COR-L47 (cell line): ENCODE measurements at regions not wholly inside any gene's neighbourhood (a gene's known extent, or its start where the extent isn't known, plus 50 kb on each side); places are given as distances from the start of the nearest gene placed in this dataset.
"Not testable (repeated sequence)": the region's sequence is repeated elsewhere in the genome, so short reads cannot be mapped to it uniquely, and the experiment has no call there.

Experiments used
- DNase-seq: peaks from one replicate; lab custom pipeline; 2025; lab: John Stamatoyannopoulos, UW

DNA sequence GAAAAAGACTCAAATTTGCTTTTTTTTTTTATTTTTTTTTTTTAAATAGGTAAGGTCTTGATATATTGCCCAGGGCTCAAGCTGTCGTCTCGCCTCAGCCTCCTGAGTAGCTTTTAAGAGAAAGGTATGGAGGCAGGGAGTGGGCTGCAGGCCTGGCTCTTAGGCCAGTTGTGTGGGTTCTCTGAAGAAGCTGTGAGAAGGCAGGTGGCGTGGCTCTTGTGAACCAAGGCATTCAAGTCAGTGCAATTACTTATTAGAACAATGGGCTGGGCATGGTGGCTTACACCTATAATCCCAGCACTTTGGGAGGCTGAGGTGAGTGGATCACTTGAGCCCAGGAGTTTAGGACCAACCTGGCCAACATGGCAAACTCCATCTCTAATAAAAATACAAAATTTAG is 244.0 kb upstream of the SFRP2 start:
- no peak for DNase-seq

DNA sequence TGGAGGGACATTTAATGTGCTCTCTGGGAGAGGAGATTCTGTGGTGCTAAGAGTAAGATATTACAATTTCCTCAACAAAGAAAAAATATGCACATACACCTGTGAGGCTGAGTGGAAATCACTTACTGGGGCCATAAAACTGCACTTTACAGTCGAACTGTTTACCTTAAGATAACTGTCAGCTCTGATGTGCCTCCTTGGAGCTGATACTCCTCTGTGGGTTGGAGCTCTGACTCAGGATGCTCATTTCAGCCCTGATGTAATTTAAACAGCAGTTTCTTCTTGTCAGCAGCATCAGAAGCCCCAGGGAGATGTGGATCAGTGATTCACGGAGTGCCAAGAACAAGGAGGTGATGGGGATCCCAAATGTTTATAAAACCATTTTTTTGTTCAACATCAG is 241.9 kb upstream of the SFRP2 start:
- no peak for DNase-seq

DNA sequence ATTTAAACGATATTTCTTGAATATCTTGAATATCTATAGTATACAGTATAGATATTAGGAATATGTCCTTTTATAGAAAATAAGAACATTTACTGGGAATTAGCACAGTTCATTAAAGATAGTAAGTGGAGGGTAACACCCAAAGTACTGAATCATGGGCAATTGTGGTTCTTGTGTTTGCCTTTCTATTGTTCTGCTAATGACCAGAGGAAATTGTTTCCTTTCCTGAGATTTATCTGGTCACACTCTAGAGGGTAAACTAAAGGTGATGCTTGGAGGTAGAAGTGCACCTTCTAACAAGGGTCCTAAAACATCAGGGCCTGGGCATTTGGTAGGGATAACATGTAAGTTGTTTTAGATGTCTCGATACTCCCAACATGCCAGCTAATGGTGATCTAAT is 241.3 kb upstream of the SFRP2 start:
- DNase-seq, result no peak

DNA sequence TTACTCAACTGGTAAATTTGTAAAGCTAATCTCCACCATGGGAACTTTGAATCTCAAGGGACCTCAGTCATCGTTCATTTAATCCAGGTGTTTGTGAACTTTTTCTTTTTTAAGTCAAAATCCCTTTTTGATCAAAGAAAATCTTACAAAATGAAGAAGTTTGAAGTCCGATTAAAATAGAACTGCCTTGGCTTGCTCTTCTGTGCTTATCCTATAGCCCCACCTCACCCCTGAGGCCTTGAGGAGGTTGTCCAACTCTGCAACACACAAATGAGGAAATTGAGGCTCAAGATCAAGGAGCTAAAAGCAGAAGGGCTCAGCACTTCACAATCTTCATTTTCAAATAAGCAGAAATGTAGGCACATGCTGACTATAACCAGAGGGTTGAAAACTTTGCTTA is 240.3 kb upstream of the SFRP2 start:
- no peak for DNase-seq

DNA sequence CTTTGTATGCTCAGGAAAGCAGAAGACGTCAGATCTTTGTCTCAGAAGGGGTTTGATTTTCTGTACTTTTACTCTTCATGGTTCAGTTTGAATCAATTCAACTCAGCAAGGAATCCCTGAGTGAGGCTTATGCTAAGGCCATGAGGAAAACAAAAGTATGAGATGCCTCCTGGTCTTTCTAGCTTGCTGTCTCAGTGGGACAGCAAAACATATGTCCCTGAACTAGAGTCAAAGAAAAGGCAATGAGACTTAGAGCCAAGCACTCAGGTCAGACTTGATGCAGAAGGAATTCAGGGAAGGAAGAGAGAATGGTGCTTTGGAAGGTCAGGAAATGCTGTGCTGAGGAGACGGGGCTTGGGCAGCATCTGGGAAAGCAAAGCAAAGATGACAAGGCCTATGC is 236.2 kb upstream of the SFRP2 start:
- DNase-seq, result no peak

DNA sequence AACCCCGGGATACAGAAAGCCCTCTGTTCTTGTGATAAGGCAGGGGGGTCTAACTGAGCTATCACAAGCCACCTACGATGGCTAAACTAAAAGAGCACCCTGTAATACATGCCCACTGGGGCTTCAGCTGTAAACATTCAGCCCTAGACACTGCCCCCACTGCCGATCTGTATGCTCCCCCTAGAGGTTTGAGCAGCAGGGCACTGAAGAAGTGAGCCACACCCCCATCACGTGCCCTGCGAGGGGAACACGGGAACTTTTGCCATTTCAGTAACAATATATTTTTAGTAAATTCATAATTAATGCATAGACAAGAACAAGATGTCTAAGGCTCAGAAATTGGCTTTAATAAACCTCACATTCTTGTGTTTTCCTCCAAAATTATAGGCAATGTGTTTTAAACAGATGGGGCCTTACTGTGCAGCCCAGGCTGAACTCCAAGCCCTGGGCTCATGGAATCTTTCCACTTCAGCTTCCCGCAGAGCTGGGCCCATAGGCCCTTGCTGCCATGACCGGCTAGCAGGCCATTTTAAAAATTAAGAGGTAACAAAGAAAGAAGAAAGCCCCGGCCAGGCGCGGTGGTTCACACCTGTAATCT is 235.3 kb upstream of the SFRP2 start:
- no peak for DNase-seq

DNA sequence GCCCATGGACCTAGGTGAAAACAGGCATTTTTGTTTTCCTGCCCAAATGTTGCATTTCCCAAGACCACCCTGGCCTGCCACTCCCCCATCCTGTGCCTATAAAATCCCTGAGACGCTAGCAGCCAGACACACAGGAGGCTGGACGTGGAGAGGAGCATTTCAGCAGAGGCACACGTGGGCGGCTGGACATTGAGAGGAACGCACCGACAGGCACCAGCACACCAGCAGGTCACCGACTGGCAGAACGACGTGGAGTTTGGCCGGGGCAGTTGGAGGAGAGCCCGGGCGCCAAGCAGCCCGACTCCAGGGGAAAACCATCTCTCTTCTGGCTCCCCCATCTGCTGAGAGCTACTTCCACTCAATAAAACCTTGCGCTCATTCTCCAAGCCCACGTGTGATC is 234.8 kb upstream of the SFRP2 start:
- DNase-seq, result not testable (repeated sequence)

DNA sequence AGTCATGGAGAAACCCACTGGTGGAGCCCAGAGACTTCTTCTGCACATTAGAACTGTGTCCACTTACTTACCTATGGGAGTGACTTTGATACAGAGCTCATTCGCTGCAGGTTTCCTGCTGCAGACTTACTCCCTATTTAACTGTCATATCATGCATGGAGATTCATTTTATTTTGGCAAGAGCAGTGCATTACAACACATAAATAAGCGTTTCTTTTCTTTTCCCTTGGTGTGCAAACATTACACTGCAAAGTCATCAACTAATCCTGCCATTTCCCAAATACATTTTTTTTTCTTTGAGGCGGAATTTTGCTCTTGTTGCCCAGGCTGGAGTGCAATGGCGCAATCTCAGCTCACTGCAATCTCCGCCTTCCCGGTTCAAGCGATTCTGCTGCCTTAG is 230.9 kb upstream of the SFRP2 start:
- DNase-seq, result no peak

DNA sequence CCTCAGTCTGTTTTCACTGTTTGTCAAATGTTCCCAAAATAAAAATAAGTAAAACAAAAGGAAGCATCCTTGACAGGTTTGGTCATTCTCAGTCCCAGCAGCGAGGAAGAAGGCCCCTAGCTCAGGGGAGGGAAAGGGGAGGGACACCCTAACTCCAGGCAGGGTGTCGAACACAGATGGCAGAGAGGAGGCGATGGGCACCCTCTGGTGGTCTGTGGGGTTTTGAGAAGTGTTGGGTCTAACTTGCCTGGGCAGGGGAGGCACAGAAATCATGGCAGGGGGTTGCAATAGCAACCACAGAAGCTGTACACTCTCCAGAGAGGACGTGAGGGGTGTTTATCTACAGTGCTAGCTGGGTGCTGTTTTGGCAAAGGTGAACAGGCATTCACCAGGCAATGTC is 229.8 kb upstream of the SFRP2 start:
- DNase-seq, result no peak

DNA sequence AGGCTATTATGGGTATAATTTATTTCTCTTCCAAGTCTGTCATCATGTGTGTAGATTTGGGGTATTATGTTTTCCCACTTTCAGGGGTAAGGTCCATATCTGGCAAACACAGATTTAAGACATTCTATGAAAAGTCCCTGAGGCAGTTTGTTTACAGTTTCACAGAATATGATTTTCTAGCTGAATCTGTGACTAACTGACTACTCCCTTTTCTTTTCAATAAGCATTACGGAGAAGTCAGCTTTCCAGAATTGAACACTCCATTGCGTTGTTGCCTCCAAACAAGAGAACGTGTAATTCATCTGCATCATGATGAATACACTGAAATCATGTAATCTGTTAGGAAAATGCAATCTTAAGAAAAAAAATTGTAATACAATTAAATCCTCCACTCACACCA is 226.7 kb upstream of the SFRP2 start:
- no peak for DNase-seq

DNA sequence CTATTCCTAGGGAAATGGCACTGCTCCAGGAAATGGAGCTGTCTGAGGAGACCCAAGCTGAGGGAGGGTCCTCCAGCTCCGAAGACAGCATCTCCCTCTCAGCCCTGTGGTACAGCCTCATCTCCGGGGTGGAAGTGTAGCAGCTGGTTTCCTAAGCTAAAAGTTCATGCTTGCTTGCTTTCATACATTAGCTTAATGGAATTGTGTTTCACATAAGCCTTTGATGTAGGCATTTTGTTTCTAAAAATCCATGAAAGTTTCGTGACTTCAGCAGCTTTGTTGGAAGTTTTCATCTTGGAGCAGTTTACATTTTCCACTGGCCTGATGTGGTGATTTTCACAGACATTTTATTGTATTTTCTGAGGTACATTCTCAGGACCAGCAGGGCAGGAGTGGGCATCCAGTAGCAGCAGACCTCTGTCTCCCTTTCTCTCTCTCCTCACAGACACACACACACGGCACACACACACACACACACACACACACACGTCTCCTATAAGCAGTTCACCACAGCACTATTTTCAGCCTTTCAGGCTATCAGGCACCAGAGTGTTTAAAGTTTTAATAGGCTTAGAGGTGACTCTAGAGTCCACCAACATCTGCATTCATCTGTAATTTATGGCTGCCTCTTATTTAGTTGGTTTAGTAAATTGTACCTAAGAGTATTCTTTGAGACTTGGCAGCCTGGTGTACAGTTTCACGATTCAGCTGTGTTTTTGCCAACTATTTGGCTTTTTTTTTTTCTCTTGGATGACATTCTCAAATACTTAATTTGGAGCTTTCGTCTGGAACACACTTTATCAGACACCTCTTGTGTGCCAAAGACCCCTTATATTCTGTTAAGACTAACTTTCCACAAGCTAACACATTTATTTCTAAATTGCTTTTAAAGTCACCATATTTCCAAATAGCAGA is 225.8 kb upstream of the SFRP2 start:
- DNase-seq, result no peak

DNA sequence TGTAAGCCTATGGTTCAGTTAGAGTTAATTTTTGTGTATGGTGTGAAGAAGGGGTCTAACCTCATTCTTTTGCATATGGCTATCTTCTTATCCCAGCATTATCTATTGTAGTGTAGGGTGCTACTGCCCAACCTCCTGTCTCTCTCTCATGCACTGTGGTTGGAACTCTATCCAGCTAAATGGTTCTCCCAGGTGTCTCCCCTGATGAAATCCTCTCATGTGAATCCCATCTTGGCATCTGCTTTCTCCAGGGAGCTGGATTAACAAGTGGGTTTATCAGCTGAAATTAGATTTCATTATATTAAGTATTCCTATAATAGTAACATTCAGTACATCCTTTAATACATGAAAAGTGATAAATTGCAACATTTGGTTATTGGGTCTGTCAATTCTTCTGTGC is 224.7 kb upstream of the SFRP2 start:
- no peak for DNase-seq

DNA sequence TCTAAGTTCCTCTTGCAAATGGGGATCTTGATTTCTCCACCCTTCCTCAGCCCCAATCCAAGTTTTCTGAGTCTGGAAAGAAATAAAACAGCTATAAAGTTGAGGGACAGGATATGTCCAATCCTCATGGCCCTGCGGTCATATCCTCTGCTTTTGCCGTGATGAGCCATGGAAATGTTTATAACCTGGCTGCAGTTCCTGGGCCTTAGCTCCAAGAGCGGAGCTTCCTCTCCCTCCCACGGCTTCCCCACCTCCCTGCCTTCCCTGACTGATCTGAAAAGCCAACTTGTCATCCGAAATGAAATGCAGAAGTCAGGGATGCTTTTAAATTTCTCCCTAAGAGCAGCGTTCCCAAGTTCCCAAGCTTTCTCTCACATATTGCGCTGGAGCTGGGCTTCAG is 221.5 kb upstream of the SFRP2 start:
- DNase-seq, result no peak

DNA sequence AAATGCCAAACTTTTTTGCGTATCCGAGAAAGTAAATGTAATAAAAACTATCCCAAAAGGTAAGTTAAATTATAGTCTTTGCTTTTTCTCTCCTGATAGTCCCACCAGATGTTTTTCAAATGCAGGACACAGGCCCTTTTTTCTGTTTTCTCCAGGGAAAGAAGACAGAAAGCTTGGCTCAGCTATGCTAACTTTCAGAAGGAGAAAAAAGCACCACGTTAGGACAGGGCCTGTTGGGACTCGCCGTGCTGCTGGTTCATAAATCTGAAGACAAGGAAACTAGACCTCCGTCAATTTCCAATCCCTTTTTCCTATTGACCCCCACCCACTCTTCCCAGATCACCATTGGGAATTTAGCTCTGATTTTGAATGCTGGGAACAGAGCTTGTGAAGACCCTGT is 220.9 kb upstream of the SFRP2 start:
- DNase-seq, result no peak

DNA sequence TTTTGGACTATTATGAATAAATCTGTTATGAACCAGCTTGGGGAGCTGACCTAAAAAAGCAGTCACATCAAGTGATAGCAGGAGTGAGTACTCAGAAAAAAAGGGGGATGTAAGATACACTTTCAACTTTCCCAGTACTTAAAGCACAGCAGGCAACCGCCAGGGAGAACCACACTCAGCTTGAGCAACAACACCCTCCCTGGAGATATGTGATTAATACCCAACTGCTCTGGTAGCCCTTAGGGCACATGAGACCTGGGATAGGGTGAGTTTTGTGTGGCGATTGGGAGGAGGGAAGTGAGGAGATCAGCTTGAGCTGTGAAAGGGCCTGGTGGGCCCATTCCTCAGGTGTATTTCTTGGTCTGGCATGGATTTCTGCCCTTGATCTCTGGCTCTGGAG is 220.3 kb upstream of the SFRP2 start:
- no peak for DNase-seq

DNA sequence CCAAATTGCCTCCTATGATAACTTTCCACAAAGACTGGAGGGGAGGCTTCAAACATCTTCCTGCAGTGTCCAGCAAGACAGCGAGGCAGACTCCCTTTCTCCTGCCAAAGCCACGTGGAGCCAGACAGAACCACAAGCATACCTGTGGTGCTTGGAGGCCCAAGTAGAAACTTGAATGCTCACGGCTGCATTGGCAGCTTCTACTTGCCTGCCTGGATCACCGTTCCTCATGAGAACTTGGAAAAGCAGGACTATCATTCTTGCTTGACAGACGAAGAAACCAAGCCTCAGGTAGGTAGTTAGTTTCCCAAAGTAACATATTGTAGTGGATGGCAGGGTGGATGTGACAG is 216.3 kb upstream of the SFRP2 start:
- no peak for DNase-seq

DNA sequence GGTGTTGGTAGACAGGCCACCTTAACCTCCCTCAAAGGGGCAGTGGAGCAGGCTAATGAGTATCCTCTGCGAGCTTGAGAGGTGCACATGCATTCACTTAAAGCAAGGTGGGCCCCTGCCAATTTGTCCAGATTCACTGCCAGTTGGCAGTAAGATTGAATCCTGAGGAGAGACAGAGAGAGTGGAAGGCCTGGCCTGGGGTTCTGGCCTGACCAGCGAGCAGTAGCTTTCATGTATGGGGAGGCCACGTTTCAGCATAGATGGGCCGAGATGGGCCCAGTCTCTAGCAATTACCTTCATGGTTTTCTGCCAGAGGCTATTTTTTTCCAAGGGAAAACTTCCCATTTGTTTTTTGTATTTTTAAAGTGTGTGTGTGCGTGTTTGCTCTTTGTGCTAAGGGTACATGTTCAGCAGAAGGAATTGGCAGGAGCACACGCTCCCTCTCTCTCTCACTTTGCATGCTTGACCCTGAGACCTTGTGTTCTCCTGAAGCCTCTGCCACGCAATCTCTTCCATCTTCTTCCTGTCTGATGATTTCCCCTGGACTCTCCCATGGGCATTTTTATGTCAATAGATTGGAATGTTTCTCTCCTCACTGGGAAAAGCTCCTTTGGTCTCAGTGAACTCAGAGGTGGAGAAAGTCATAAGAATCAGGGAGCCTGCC is 215.8 kb upstream of the SFRP2 start:
- no peak for DNase-seq

DNA sequence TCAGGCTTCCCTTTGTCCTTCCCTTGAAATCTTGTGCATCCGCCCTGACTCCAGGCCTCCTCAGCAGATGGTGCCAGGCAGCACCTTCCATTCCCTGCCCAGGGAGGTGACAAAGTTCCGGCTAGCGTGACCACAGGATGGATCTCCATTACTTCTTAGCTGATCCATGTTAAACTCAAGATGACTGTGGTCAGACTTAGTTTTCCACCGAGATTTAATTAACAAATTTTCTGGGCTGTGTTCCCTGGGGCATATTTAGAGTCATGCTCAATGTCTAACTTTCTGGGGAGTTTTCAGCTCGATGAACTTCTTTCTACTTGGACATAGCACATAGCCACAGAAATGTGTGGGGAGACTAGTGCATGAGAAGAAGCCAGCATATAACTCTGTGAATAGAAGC is 215.1 kb upstream of the SFRP2 start:
- no peak for DNase-seq

DNA sequence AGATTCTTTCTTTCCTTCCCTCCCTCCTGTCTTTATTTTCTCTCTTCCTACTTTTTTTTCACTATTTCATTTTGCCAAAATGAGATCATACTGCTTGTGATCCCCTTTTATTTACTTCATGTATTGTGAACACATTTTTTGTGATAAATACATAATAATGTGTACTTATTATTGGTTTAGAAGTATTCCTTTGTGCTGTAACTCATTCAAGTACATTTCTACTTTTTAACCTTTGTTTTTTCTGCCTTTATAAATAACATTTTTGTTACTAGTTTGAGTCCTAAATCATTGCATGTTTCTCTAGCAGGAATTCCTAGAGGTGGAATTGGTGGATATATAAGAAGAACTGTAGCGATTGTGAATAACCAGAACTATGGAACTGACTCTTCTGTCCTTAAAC is 214.5 kb upstream of the SFRP2 start:
- no peak for DNase-seq

DNA sequence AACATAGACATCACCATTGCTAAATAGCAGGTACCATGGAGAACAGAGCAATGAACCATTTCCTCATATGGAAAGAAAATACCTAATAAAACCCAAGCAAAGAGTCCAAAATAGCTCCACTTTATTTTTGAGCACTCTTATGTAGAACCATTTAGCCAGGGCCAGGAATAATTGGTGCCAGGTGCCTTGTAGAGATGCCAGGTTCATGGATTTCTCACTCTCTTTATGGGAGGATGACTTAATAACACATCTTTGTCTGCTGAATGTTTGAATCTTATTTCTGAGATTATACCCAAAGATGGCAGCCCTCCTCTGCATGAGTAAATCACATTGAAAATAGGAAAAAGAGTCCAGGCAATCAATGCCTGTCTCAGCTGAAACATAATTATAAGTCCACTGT is 212.3 kb upstream of the SFRP2 start:
- no peak for DNase-seq

DNA sequence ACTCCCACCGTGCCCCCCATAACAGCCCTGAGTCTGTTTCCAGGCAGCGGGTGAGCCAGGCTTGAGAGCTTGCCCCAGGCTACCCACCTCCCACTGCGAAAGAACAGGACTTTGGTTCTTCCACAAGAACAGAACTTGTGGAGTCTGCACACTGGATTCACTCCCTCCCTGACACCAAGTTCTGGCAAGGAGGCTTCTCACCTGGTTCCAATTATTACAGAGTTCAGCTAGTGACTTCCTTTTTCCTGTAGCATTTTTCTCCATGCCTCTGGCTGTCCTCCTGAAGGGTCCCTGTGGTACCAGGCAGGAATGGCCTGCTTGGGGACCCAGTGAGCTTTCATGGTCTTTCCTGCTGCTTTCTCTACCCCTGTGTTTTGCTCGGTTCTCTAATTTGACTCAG is 208.6 kb upstream of the SFRP2 start:
- no peak for DNase-seq

DNA sequence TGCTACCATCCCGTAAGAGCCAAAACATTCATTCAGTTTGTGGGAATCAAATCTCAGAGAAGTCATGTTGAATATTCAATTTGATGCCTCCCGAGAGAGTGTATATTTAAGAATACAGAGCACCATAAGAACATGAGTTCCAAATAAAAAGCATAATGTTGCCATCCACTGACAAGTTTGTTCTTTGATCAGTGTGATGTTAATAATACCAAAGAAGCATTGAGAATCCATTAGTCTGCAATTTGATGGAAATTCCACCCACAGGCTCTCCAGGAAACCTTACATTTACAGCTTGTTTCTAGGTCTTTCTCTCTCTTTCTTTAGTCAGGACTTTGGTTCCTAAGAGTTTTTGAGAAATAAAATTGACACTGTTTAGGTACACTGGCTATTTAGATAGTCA is 200.6 kb upstream of the SFRP2 start:
- DNase-seq, result no peak
